Esophagus squamous epithelium (tissue), 5 donors: ENCODE measurements at regions not wholly inside any gene's neighbourhood (a gene's known extent, or its start where the extent isn't known, plus 50 kb on each side); places are given as distances from the start of the nearest gene placed in this dataset.

ENCODE experiments used
- DNase-seq: peaks from one replicate; lab custom pipeline; 2025; lab: John Stamatoyannopoulos, UW
- H3K27ac ChIP-seq, 4 donors: fragments of 200-600 bp; sonication (generic); one replicate each; pipeline ENCODE4 v1.5.1; 2016 to 2019; ENCODE audit warnings: mild to moderate bottlenecking in 1 of 4
- H3K27me3 ChIP-seq, 4 donors: fragments of 200-600 bp; sonication (generic); 1 replicate in 3 of 4; 2 replicates in 1 of 4; pipeline versions ENCODE4 v1.5.1 to v1.6.0; 2017 to 2021; ENCODE audit warnings: antibody characterized with exemption in 1 of 4
- H3K36me3 ChIP-seq, 3 donors: fragments of 200-600 bp; sonication (generic); one replicate each; pipeline ENCODE4 v1.5.1; 2016 to 2019
- H3K4me1 ChIP-seq, 3 donors: fragments of 200-600 bp; sonication (generic); one replicate each; pipeline ENCODE4 v1.5.1; 2017 to 2019
- H3K4me3 ChIP-seq, 4 donors: fragments of 200-600 bp; sonication (generic); 1 replicate in 3 of 4; 2 replicates in 1 of 4; pipeline ENCODE4 v1.5.1; 2016 to 2019; ENCODE audit warnings: mild to moderate bottlenecking in 2 of 4, moderate library complexity in 1 of 4
- H3K9me3 ChIP-seq, 3 donors: fragments of 200-600 bp; sonication (generic); one replicate each; pipeline ENCODE4 v1.5.1; 2016 to 2019
- CTCF ChIP-seq, 6 experiments: fragments of 450-650 bp in 4 of 6; fragments of 200-600 bp in 2 of 6; sonication (generic) in 2 of 6; IDR thresholded peaks; one replicate each; pipeline ENCODE4 v1.5.1; 2016 to 2019; ENCODE audit warnings: antibody characterized with exemption in 6 of 6, mild to moderate bottlenecking in 4 of 6, moderate library complexity in 4 of 6
- POLR2A ChIP-seq, 4 donors: fragments of 450-650 bp; IDR thresholded peaks; one replicate each; pipeline ENCODE4 v1.6.1; 2017; ENCODE audit warnings: antibody characterized with exemption in 4 of 4, mild to moderate bottlenecking in 4 of 4, moderate library complexity in 3 of 4
- WGBS, 2 donors: methylation state at CpG; one replicate each; pipeline ENCODE4 v1.1.5; 2018; 5-methylcytosine and 5-hydroxymethylcytosine counted together
- intact Hi-C: fragments of 100-400 bp; cut with DNase I; formaldehyde crosslinking; loops from one replicate; pipeline ENCODE4 v1.15.0; 2022
- donor health status: DM: yes; HTN: yes; CAD: no.

GRCh38 chr6:40915165-40915564 lies 123.9 kb downstream of the UNC5CL start:
- Histone ChIP-seq H3K4me1 (peaks cover 5 to 28% (median 13%) of the 10 kb centered on the region in 3 donors), H3K4me3 (no peak overlapping the region), H3K36me3 (no peaks in the 10 kb centered on the region), H3K9me3 (no peaks in the 10 kb centered on the region), H3K27me3 (no peaks in the 10 kb centered on the region), H3K27ac (no peak overlapping the region)
- intact Hi-C loops: no loop called here
- no peak for DNase-seq
- no peak for TF ChIP-seq POLR2A (IDR thresholded peaks at IDR 0.05)
- no peak for TF ChIP-seq CTCF (IDR thresholded peaks at IDR 0.05)

- no peaks in the 10 kb centered on the region for H3K27me3 ChIP-seq
- no peak overlapping the region for H3K4me3 ChIP-seq
- no peak for DNase-seq
- peaks cover 5 to 35% (median 13%) of the 10 kb centered on the region in 3 donors for H3K4me1 ChIP-seq
- H3K9me3 ChIP-seq: no peaks in the 10 kb centered on the region
- no peaks in the 10 kb centered on the region for H3K36me3 ChIP-seq
- 84 to 89% methylated on average over 4 of the region's 6 CpGs for WGBS, 2 donors
- no peak for TF ChIP-seq POLR2A (IDR thresholded peaks at IDR 0.05)
- TF ChIP-seq CTCF (IDR thresholded peaks at IDR 0.05): no peak
- H3K27ac ChIP-seq: no peak overlapping the region
- intact Hi-C loops: no loop called here
These were observed 125.0 kb downstream of the UNC5CL start for GRCh38 chr6:40914005-40914404.

GRCh38 chr6:40912158-40912946 lies 126.7 kb downstream of the UNC5CL start:
- H3K27ac ChIP-seq: peak overlapping the region in 3 of 4 donors; percentile 35 to 69 (median 39)
- 48 to 67% methylated on average over 5 to 9 of the region's 9 CpGs for WGBS, 2 donors

GRCh38 chr6:40910260-40910893 lies 128.6 kb downstream of the UNC5CL start:
- H3K27ac ChIP-seq: peak overlapping the region in 1 of 4 donors; percentile 69
- H3K4me1 ChIP-seq: peaks cover 10 to 63% (median 30%) of the 10 kb centered on the region in 3 donors
- intact Hi-C loops: no loop called here
- no peak for TF ChIP-seq CTCF (IDR thresholded peaks at IDR 0.05)
- H3K4me3 ChIP-seq: no peak overlapping the region
- H3K36me3 ChIP-seq: no peaks in the 10 kb centered on the region
- H3K27me3 ChIP-seq: no peaks in the 10 kb centered on the region
- 78 to 91% methylated on average over 2 of the region's 2 CpGs for WGBS, 2 donors
- no peaks in the 10 kb centered on the region for H3K9me3 ChIP-seq
- no peak for DNase-seq

More at GRCh38 chr6:40912158-40912946, 126.7 kb downstream of the UNC5CL start:
- no peak for DNase-seq
- peak in 5 of 6 experiments; percentile 44 to 79 (median 71) for TF ChIP-seq CTCF (IDR thresholded peaks at IDR 0.05)
- no peak for TF ChIP-seq POLR2A (IDR thresholded peaks at IDR 0.05)
- no peaks in the 10 kb centered on the region for H3K27me3 ChIP-seq
- H3K4me3 ChIP-seq: no peak overlapping the region
- intact Hi-C loops: no loop called here
- H3K9me3 ChIP-seq: no peaks in the 10 kb centered on the region
- H3K4me1 ChIP-seq: peaks cover 6 to 47% (median 19%) of the 10 kb centered on the region in 3 donors
- H3K36me3 ChIP-seq: no peaks in the 10 kb centered on the region

GRCh38 chr6:40909811-40910210 lies 129.2 kb downstream of the UNC5CL start:
- Histone ChIP-seq H3K4me3 (no peak overlapping the region), H3K9me3 (no peaks in the 10 kb centered on the region), H3K27me3 (no peaks in the 10 kb centered on the region), H3K36me3 (no peaks in the 10 kb centered on the region), H3K27ac (peak overlapping the region in 1 of 4 donors; percentile 69), H3K4me1 (peaks cover 10 to 63% (median 30%) of the 10 kb centered on the region in 3 donors)
- intact Hi-C loops: no loop called here
- WGBS, 2 donors: 30 to 42% methylated on average over 1 of the region's 1 CpG
- no peak for DNase-seq
- TF ChIP-seq CTCF (IDR thresholded peaks at IDR 0.05) (no peak), POLR2A (IDR thresholded peaks at IDR 0.05) (no peak)
